ENCODE measurements at regions not wholly inside any gene's neighbourhood (a gene's known extent, or its start where the extent isn't known, plus 50 kb on each side); places are given as distances from the start of the nearest gene placed in this dataset.

DNA sequence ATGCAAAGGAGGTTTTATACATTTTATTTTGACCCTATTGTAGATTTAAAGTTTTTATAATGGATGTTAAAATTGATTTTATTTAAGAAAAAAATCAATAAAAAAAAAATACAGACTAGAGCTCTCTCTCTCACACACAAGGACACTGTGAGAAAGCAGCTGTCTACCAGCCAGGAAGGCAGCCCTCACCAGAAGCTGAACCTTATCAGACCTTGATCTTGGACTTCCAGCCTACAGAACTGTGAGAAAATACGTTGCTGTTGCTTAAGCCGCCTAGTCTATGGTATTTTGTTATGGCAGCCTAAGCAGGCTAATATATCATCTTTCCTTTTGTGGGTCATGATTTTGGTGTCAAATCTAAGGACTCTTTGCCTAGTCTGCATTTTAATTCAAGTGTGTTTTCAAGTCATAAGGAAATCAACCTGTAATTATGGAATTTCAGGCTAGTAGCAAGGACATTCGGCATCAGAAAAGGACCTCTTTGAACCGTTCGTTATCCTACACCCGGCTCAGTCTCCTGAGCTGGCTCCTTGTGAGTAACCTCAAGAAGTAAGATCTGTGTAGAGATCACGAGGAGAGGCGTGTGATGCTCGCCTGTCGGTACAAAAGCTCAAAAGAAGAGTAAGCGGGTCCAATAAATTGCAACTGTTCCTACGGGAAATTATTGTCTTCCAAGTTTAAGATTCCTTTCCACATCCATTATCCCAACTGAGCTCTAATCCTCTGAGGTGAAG is 98.2 kb downstream of the PDCL3 start:
- no peak for DNase-seq

- DNase-seq: no peak
Observed at GRCh38 chr2:100662866-100663265, 100.1 kb downstream of the PDCL3 start.

DNA sequence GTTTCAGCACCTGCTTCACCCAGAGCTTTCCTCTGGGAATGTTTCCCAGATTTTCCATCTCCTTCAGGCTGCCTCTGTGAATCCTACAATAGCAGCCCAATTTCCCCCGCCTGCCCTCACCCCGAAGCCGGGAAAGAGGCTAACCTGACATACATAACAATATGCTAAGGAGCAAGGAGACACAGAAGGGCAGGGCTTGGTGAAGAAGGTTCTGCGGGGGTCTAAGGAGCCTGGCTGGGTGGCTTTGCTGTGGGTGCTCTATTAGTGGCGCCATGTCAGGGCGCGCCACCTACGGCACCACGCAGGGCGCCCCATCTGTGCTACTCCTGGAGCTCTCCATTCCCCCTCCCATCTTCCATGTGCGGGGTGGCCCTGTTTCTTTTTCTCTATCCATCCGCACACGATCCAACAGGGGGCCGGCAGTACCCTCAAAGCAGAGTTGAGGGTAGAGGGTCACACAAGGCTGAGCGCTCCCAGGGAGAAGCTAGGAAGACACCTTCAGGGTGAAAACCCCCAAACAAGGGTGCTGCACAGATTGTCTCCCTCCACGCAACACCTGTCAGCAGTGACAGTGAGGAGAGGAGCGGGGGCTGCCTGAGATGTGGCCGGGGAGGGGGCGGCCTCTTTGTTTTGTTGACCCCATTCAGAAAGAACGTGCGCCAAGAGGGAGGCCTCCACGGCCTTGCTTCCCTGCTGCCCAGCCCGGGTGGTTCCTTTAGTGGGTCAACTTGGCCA is 101.4 kb downstream of the PDCL3 start:
- DNase-seq: no peak

GRCh38 chr2:100664756-100665101 is 101.9 kb downstream of the PDCL3 start:
- DNase-seq: no peak

DNA sequence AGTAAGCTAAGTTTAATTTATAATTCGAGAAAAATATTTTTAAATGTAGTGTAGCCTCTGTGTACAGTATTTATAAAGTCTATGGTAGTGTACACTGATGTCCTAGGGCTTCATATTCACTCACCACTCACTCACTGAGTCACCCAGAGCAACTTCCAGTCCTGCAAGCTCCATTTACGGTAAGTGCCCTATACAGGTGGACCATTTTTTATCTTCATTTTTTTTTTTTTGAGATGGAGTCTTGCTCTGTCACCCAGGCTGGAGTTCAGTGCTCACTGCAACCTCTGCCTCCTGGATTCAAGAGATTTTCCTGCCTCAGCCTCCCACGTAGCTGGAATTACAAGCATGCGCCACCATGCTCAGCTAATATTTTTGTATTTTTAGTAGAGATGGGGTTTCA is 104.2 kb downstream of the PDCL3 start:
- no peak for DNase-seq

GRCh38 chr2:100667801-100668200 is 105.0 kb downstream of the PDCL3 start:
- no peak for DNase-seq

DNA sequence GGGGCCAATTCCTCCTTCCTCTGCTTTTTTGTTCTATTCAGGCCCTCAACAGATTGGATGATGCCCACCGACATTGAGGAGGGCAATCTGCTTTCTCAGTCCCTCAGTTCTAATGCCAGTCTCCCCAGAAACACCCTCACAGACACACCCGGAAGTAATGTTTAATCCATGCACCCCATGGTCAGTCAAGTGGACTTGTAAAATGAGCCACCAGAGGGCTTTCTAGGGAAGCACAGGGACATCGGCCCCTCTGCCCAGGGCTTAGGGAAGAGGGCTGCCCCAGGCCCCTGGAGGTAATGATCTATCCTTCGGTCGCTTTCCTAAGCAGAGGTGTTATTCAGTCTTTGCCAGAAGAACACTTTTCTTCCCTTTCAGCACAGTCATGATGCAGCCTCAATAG is 107.4 kb downstream of the PDCL3 start:
- DNase-seq: no peak

DNA sequence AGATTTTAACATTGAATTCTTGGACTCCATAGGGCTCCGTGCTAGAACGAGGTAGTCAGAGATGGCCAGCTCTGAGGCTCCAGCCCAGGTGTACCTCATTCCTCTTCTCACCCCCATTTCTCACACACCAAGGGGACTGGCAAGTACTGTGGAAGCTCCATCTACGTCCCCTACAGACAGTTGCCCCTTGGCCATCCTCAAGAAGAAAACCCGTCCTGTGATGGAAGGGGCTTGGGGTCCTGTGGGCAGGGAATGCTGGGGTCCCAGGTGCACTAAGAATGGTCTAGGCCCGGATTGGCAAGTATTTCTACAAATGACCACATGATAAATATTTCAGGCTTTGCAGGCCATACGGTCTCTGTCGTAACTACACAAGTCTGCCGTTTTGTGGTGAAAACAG is 110.3 kb downstream of the PDCL3 start:
- DNase-seq: no peak

DNA sequence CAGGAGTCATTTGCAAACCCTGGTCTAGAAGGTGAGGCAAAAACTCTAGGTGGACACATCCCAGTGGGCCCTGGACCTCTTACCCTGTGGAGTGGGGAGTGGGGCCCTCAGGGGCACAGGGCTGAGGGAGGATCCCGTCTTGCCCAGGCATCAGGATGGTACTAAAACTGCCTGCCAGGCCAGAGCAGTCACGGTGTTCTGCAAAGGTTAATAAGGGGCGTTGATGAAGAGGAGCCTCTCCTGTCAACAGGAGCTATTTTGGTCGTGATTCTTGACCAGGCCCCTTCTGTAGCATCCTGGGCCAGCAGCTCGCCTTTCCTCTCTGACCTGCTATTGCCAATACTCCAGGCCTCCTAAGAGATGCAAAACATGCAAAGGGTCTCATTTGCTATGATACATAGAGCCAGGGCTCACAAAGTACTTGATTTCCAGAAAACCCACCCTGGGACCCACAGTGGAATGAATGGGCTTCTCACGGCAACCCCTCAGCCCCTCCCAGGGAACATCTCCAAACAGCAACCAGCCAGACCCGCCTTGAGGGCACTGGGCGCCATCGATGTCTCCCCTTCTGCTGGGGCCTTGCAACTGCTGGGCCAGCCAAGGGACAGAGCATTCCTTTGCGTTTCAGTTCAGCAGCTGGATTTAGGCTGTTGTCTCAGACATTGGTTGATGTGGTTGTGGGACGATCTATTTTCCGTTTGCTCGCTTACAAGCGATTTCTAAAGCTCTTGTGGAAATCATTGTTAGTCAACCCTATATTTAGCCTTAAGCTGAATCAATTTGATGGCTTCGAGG is 111.1 kb downstream of the PDCL3 start:
- DNase-seq: no peak

DNA sequence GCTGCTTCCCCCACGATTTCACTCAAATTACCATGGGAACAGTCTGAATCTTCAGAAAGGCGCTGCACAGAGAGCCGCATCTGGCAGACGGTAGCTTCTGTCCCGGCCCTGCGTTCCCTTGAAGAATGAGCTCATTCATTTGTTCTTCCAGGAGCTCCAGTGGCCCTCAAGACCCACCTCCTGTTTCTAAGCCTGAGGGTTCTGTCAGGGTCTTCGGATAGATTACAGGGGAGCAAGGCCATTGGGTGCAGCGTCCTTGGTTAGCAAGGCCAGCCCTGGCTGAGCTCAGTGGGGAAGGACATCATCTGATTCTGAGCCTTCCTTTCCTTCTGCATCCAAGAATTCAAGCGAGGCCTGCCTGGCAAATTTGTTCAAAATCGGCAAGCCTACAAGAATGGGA is 111.9 kb downstream of the PDCL3 start:
- no peak for DNase-seq

DNA sequence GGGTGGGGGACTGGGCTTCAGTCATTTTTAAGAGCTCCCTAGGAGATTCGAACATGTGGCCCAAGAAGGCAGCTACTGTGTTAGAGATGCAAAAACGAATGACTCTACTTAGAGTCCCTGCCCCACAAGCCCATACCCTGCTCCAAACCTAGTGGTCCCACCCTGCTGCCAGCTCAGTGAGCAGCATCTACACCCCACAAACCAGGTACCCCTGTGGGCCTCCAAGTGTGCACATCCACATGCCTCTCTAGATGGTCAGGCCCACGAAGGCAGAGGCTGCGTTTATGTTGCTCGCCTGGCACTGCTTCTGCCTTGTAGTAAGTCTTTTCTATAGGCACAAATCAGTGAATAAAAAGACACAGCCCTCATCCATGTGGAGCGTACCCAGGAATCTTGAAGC is 112.6 kb downstream of the PDCL3 start:
- DNase-seq: no peak

DNA sequence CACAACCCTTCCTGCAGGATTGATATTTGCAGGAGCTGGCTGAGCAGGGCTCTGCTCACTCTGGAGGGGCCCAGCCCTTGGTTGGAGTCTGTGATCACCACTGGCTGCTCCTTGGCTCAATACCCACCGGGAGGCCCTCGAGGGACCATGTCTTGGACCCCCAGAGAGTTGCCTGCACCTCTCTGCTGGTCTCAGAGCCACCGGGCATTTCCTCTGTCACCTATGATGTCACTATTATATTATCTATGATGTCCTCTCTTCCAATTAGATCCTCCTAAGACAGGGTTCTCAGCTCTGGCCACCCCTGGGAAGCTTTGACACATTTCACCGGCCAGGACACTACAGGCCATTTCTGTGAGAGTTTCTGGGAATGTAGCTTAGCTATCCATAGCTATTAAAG is 113.1 kb downstream of the PDCL3 start:
- no peak for DNase-seq

DNA sequence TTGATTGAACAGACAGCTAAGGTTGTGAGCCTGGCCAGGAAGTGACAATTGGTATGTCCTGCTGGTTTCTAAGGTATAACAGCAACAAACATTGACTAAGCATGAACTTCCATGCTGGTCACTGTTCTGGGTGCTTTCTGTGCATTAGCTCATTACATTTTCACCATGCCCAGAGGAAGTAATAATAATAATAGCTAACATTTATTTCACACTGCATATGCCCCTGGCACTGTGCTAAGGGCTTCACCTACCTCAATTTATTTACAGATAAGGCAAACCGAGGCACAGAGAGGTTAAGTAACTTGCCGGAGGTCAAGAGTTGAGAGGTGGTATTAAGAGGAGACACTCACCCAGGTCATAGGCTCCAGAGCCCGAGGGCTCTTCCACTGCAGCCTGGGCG is 113.6 kb downstream of the PDCL3 start:
- DNase-seq: no peak

- no peak for DNase-seq
Observed at GRCh38 chr2:100677611-100678185, 114.9 kb downstream of the PDCL3 start.

- no peak for DNase-seq
Observed at GRCh38 chr2:100679211-100679610, 116.4 kb downstream of the PDCL3 start.

DNA sequence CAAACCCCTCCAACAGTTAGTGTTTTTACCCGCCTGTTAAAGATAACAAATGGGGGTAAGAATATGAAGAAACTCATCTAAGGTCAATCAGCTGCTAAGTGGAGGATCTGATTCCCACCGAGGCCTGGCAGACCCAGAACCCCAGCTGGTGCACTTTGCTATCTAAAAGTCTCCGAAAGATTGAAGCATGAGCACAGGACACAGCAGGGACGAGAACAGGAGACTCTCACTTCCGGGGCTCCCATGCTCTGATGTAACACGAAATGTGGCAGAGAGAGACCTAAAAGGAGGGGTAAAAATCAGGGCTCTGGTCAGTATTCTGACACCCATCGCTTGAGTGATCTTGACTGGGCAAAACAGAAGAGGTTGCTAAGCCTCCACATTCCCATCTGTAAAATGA is 119.7 kb downstream of the PDCL3 start:
- no peak for DNase-seq

GRCh38 chr2:100683231-100683630 is 120.4 kb downstream of the PDCL3 start:
- DNase-seq: no peak

- no peak for DNase-seq
Observed at GRCh38 chr2:100691846-100692245, 128.1 kb upstream of the NPAS2 start.

GRCh38 chr2:100692381-100692780 is 127.6 kb upstream of the NPAS2 start:
- DNase-seq: no peak

GRCh38 chr2:100692906-100693305 is 127.0 kb upstream of the NPAS2 start:
- DNase-seq: no peak

- no peak for DNase-seq
Observed at GRCh38 chr2:100699131-100699530, 120.8 kb upstream of the NPAS2 start.

DNA sequence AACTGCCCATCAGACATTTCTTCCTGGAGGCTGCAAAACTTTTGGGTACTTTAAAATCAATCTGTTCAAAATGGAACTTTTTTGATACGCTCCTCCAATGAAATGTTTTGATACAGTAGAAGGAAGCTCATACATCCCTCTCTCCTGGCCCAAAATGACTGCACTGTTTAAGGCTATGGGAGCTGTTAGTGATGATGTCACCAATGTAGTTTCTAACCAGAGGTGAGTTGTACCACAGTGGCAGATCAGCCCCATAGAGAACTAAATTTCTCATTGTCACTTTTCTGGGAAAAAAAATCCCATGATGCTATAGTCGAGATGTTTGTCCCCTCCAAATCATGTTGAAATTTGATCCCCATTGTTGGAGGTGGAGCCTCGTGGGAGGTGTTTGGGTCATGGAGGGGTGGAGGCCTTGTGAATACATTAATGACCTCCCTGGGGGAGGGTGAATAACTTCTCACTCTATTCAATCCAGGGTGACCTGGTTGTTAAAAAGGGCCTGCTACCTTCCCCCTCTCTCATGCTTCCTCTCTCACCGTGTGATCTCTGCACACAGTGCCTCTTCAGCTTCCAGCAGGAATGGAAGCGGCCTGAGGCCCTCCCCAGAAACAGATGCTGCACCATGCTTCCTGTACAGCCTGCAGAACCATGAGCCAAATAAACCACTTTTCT is 117.4 kb upstream of the NPAS2 start:
- DNase-seq: no peak

- no peak for DNase-seq
Observed at GRCh38 chr2:100703213-100703612, 116.7 kb upstream of the NPAS2 start.
